ENCODE measurements at regions not wholly inside any gene's neighbourhood (a gene's known extent, or its start where the extent isn't known, plus 50 kb on each side); places are given as distances from the start of the nearest gene placed in this dataset.

- ChIA-PET POLR2A (no interaction called here), CTCF (no interaction called here)
- no peak for TF ChIP-seq CTCF (IDR thresholded peaks at IDR 0.05; ENCODE audit: insufficient read depth, low read length, missing control alignments)
- no peak overlapping the region for H3K4me3 ChIP-seq (ENCODE audit: low read depth, low read length)
- no peak for DNase-seq (ENCODE audit: low read depth, low spot score)
These were observed 235.4 kb downstream of the DMRT2 start for GRCh38 chr9:1285526-1285925.

DNA sequence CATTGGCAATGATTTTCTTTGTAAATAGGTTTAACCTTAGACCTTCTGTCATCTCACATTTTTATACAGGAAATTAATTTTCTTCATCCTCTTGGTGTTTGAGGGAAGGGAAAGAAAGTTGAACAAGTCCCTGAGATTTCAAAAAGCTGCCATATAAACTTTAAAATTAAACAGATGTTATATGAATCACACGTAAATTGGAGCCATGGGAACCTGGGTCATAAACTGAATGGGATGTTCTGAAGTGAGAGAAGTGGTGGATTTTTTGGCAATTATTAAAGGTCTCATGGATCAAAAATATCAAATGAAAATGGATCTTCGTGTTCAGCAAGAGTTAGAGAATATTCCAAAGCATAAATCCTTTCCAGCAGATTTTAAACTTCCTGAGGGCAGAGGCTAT is 242.2 kb downstream of the DMRT2 start:
- no peak overlapping the region for H3K4me3 ChIP-seq (ENCODE audit: low read depth, low read length)
- TF ChIP-seq CTCF (IDR thresholded peaks at IDR 0.05; ENCODE audit: insufficient read depth, low read length, missing control alignments) = no peak
- ChIA-PET POLR2A (no interaction called here), CTCF (no interaction called here)
- DNase-seq (ENCODE audit: low read depth, low spot score) = no peak

- no peak for TF ChIP-seq CTCF (IDR thresholded peaks at IDR 0.05; ENCODE audit: insufficient read depth, low read length, missing control alignments)
- ChIA-PET POLR2A (no interaction called here), CTCF (no interaction called here)
- DNase-seq (ENCODE audit: low read depth, low spot score) = no peak
- H3K4me3 ChIP-seq (ENCODE audit: low read depth, low read length) = no peak overlapping the region
These were observed 244.6 kb downstream of the DMRT2 start for GRCh38 chr9:1294641-1295258.

- no peak overlapping the region for H3K4me3 ChIP-seq (ENCODE audit: low read depth, low read length)
- no peak for DNase-seq (ENCODE audit: low read depth, low spot score)
- CTCF ChIA-PET = no interaction called here
- no peak for TF ChIP-seq CTCF (IDR thresholded peaks at IDR 0.05; ENCODE audit: insufficient read depth, low read length, missing control alignments)
- POLR2A ChIA-PET = no interaction called here
These were observed 246.2 kb downstream of the DMRT2 start for GRCh38 chr9:1296331-1296730.

- ChIA-PET POLR2A (no interaction called here), CTCF (no interaction called here)
- DNase-seq (ENCODE audit: low read depth, low spot score) = no peak
- TF ChIP-seq CTCF (IDR thresholded peaks at IDR 0.05; ENCODE audit: insufficient read depth, low read length, missing control alignments) = no peak
- no peak overlapping the region for H3K4me3 ChIP-seq (ENCODE audit: low read depth, low read length)
These were observed 247.9 kb downstream of the DMRT2 start for GRCh38 chr9:1298046-1298445.

DNA sequence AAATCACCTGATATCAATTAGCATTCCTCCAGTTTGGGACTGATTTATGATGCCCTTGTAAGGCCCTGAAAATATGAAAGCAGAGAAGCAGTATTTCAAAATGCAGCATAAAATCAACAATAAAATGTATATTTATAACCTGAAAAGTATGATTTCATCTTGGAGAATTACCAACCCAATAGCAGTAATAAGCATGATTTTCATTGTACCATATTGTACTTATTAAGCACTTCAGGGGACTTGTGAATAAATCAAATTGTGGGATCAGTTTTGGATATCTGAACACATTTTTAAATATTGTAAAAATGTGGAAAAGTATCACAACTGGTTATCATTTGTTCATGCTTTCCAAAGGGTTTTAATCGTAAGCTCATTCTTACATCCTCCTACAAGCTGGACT is 250.8 kb downstream of the DMRT2 start:
- TF ChIP-seq CTCF (IDR thresholded peaks at IDR 0.05; ENCODE audit: insufficient read depth, low read length, missing control alignments) = no peak
- H3K4me3 ChIP-seq (ENCODE audit: low read depth, low read length) = no peak overlapping the region
- CTCF ChIA-PET = no interaction called here
- no peak for DNase-seq (ENCODE audit: low read depth, low spot score)
- POLR2A ChIA-PET = no interaction called here

All from AG04449 (cell line).